ENCODE measurements at regions not wholly inside any gene's neighbourhood (a gene's known extent, or its start where the extent isn't known, plus 50 kb on each side); places are given as distances from the start of the nearest gene placed in this dataset.

GRCh38 chr2:236444187-236444586, 125.4 kb upstream of the ACKR3 start:
- H3K27ac ChIP-seq (ENCODE audit: low read length) = no peak overlapping the region
- peaks cover 0 to 21% of the 10 kb centered on the region in 2 experiments for H3K27me3 ChIP-seq (replicated peaks in 1 of 2; ENCODE audit: control insufficient read depth in 2 of 2, extremely low read depth in 1 of 2, insufficient read depth in 2 of 2, low read length in 1 of 2)
- Mint-ChIP-seq H3K36me3 (no peaks in the 10 kb centered on the region), H3K9me3 (no peaks in the 10 kb centered on the region), H3K27me3 (peaks cover 12 to 15% of the 10 kb centered on the region in 2 donors), H3K4me3 (no peak overlapping the region), H3K27ac (no peak overlapping the region), H3K4me1 (no peaks in the 10 kb centered on the region)
- no peaks in the 10 kb centered on the region for H3K36me3 ChIP-seq (ENCODE audit: control insufficient read depth in 2 of 2, extremely low read depth in 1 of 2, insufficient read depth in 1 of 2, low read length in 1 of 2)
- no peaks in the 10 kb centered on the region for H3K4me1 ChIP-seq (ENCODE audit: control insufficient read depth in 1 of 2, extremely low read depth in 1 of 2, insufficient read depth in 2 of 2, low read length in 2 of 2)
- POLR2A ChIA-PET = no interaction called here
- CTCF ChIA-PET = no interaction called here
- H3K4me3 ChIP-seq (ENCODE audit: control insufficient read depth in 1 of 2, extremely low read depth in 1 of 2, low read length in 1 of 2) = no peak overlapping the region
- 100% methylated on average over 1 of the region's 3 CpGs for WGBS (ENCODE audit: insufficient coverage)
- no peaks in the 10 kb centered on the region for H3K9me3 ChIP-seq
- no peak for ATAC-seq (replicated peaks in 1 of 4)
- DNase-seq = no peak

DNA sequence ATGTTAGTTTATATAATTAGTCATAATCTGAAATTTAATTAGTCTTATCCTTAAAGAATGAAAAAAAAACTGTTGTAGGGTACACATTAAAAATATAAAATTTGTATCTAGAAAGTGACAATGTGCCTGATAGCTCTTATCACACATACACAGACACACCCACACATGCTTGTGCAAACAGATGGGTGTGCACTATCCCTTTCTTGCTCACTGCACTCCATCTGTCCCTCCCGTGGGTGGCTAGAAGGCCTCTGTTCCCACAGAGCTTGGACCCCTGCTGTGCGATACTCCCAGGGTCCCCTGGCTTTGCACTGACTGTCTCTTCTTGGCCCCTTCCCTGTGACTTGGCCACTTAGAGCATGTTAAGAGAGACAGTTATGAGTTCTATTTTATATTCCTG, 123.9 kb upstream of the ACKR3 start:
- Mint-ChIP-seq H3K4me1 (no peaks in the 10 kb centered on the region), H3K9me3 (no peaks in the 10 kb centered on the region), H3K27ac (no peak overlapping the region), H3K4me3 (no peak overlapping the region), H3K36me3 (no peaks in the 10 kb centered on the region), H3K27me3 (peaks cover 13 to 14% of the 10 kb centered on the region in 2 donors)
- no peak overlapping the region for H3K4me3 ChIP-seq (ENCODE audit: control insufficient read depth in 1 of 2, extremely low read depth in 1 of 2, low read length in 1 of 2)
- no CpG with 5 or more reads among the region's 2 CpGs for WGBS (ENCODE audit: insufficient coverage)
- H3K36me3 ChIP-seq (ENCODE audit: control insufficient read depth in 2 of 2, extremely low read depth in 1 of 2, insufficient read depth in 1 of 2, low read length in 1 of 2) = no peaks in the 10 kb centered on the region
- DNase-seq (no peak), ATAC-seq (replicated peaks in 1 of 4) (no peak)
- peaks cover 0 to 23% of the 10 kb centered on the region in 2 experiments for H3K27me3 ChIP-seq (replicated peaks in 1 of 2; ENCODE audit: control insufficient read depth in 2 of 2, extremely low read depth in 1 of 2, insufficient read depth in 2 of 2, low read length in 1 of 2)
- H3K4me1 ChIP-seq (ENCODE audit: control insufficient read depth in 1 of 2, extremely low read depth in 1 of 2, insufficient read depth in 2 of 2, low read length in 2 of 2) = no peaks in the 10 kb centered on the region
- H3K9me3 ChIP-seq = no peaks in the 10 kb centered on the region
- ChIA-PET POLR2A (no interaction called here), CTCF (no interaction called here)
- no peak overlapping the region for H3K27ac ChIP-seq (ENCODE audit: low read length)

DNA sequence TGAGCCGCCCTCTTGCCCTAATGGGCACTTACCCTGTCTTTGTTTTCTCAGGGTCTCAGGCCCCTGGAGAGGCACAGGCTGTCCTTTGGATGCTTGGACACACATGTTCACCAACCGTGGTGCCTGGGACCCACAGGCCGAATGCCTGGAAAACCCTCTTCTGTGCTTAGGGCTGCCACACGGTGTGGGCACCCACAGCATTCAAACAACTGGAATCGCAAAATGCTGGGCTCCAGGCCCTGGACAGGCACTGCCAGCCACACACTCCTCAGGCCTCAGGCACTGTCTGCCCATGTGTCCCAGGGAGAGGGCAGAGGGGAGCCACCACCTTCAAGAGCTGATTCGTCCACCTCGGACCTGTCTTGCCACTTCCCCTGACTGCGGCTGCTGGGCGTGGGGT, 123.1 kb upstream of the ACKR3 start:
- Histone ChIP-seq H3K9me3 (no peaks in the 10 kb centered on the region), H3K4me3 (ENCODE audit: control insufficient read depth in 1 of 2, extremely low read depth in 1 of 2, low read length in 1 of 2) (no peak overlapping the region), H3K27me3 (replicated peaks in 1 of 2; ENCODE audit: control insufficient read depth in 2 of 2, extremely low read depth in 1 of 2, insufficient read depth in 2 of 2, low read length in 1 of 2) (peaks cover 0 to 23% of the 10 kb centered on the region in 2 experiments), H3K4me1 (ENCODE audit: control insufficient read depth in 1 of 2, extremely low read depth in 1 of 2, insufficient read depth in 2 of 2, low read length in 2 of 2) (no peaks in the 10 kb centered on the region), H3K27ac (ENCODE audit: low read length) (no peak overlapping the region), H3K36me3 (ENCODE audit: control insufficient read depth in 2 of 2, extremely low read depth in 1 of 2, insufficient read depth in 1 of 2, low read length in 1 of 2) (no peaks in the 10 kb centered on the region)
- ChIA-PET CTCF (no interaction called here), POLR2A (no interaction called here)
- H3K4me3 Mint-ChIP-seq = no peak overlapping the region
- ATAC-seq (replicated peaks in 1 of 4) (no peak), DNase-seq (no peak)
- no peaks in the 10 kb centered on the region for H3K36me3 Mint-ChIP-seq
- no peak overlapping the region for H3K27ac Mint-ChIP-seq
- no peaks in the 10 kb centered on the region for H3K4me1 Mint-ChIP-seq
- peaks cover 13 to 16% of the 10 kb centered on the region in 2 donors for H3K27me3 Mint-ChIP-seq
- 87% methylated on average over 7 of the region's 9 CpGs for WGBS (ENCODE audit: insufficient coverage)
- no peaks in the 10 kb centered on the region for H3K9me3 Mint-ChIP-seq

- CTCF ChIA-PET = no interaction called here
- DNase-seq (no peak), ATAC-seq (replicated peaks in 1 of 4) (no peak)
- no peak overlapping the region for H3K27ac Mint-ChIP-seq
- no peaks in the 10 kb centered on the region for H3K9me3 Mint-ChIP-seq
- Histone ChIP-seq H3K27me3 (replicated peaks in 1 of 2; ENCODE audit: control insufficient read depth in 2 of 2, extremely low read depth in 1 of 2, insufficient read depth in 2 of 2, low read length in 1 of 2) (peaks cover 0 to 28% of the 10 kb centered on the region in 2 experiments), H3K27ac (ENCODE audit: low read length) (no peak overlapping the region), H3K9me3 (no peaks in the 10 kb centered on the region), H3K4me3 (ENCODE audit: control insufficient read depth in 1 of 2, extremely low read depth in 1 of 2, low read length in 1 of 2) (no peak overlapping the region), H3K4me1 (ENCODE audit: control insufficient read depth in 1 of 2, extremely low read depth in 1 of 2, insufficient read depth in 2 of 2, low read length in 2 of 2) (no peaks in the 10 kb centered on the region), H3K36me3 (ENCODE audit: control insufficient read depth in 2 of 2, extremely low read depth in 1 of 2, insufficient read depth in 1 of 2, low read length in 1 of 2) (no peaks in the 10 kb centered on the region)
- POLR2A ChIA-PET = no interaction called here
- H3K4me1 Mint-ChIP-seq = no peaks in the 10 kb centered on the region
- H3K4me3 Mint-ChIP-seq = no peak overlapping the region
- 71% methylated on average over 14 of the region's 15 CpGs for WGBS (ENCODE audit: insufficient coverage)
- no peaks in the 10 kb centered on the region for H3K36me3 Mint-ChIP-seq
- H3K27me3 Mint-ChIP-seq = peaks cover 13 to 15% of the 10 kb centered on the region in 2 donors
Measured at GRCh38 chr2:236449167-236449761, 120.4 kb upstream of the ACKR3 start.

- ATAC-seq (replicated peaks in 1 of 4) = no peak
- Mint-ChIP-seq H3K4me1 (no peaks in the 10 kb centered on the region), H3K27ac (no peak overlapping the region), H3K4me3 (no peak overlapping the region), H3K36me3 (no peaks in the 10 kb centered on the region), H3K9me3 (peaks cover 0 to 1% (median under 1%) of the 10 kb centered on the region in 3 donors), H3K27me3 (peaks cover 8 to 10% of the 10 kb centered on the region in 2 donors)
- no CpG with 5 or more reads among the region's 3 CpGs for WGBS (ENCODE audit: insufficient coverage)
- CTCF ChIA-PET = no interaction called here
- DNase-seq = no peak
- no peak overlapping the region for H3K4me3 ChIP-seq (ENCODE audit: control insufficient read depth in 1 of 2, extremely low read depth in 1 of 2, low read length in 1 of 2)
- H3K4me1 ChIP-seq (ENCODE audit: control insufficient read depth in 1 of 2, extremely low read depth in 1 of 2, insufficient read depth in 2 of 2, low read length in 2 of 2) = no peaks in the 10 kb centered on the region
- H3K36me3 ChIP-seq (ENCODE audit: control insufficient read depth in 2 of 2, extremely low read depth in 1 of 2, insufficient read depth in 1 of 2, low read length in 1 of 2) = no peaks in the 10 kb centered on the region
- peaks cover 2% of the 10 kb centered on the region for H3K9me3 ChIP-seq
- no peak overlapping the region for H3K27ac ChIP-seq (ENCODE audit: low read length)
- POLR2A ChIA-PET = no interaction called here
- peaks cover 0 to 26% of the 10 kb centered on the region in 2 experiments for H3K27me3 ChIP-seq (replicated peaks in 1 of 2; ENCODE audit: control insufficient read depth in 2 of 2, extremely low read depth in 1 of 2, insufficient read depth in 2 of 2, low read length in 1 of 2)
Measured at GRCh38 chr2:236452238-236452637, 117.4 kb upstream of the ACKR3 start.

GRCh38 chr2:236454076-236454475, 115.5 kb upstream of the ACKR3 start:
- CTCF ChIA-PET = no interaction called here

GRCh38 chr2:236459393-236459792, 110.2 kb upstream of the ACKR3 start:
- peaks cover 3% of the 10 kb centered on the region for H3K9me3 ChIP-seq
- no peaks in the 10 kb centered on the region for H3K36me3 ChIP-seq (ENCODE audit: control insufficient read depth in 2 of 2, extremely low read depth in 1 of 2, insufficient read depth in 1 of 2, low read length in 1 of 2)
- Mint-ChIP-seq H3K4me1 (no peaks in the 10 kb centered on the region), H3K4me3 (no peak overlapping the region), H3K9me3 (peaks cover 4 to 7% (median 7%) of the 10 kb centered on the region in 3 donors), H3K27me3 (peaks cover 4 to 7% of the 10 kb centered on the region in 2 donors), H3K27ac (no peak overlapping the region), H3K36me3 (no peaks in the 10 kb centered on the region)
- no peak for ATAC-seq (replicated peaks in 1 of 4)
- no peak overlapping the region for H3K27ac ChIP-seq (ENCODE audit: low read length)
- H3K4me3 ChIP-seq (ENCODE audit: control insufficient read depth in 1 of 2, extremely low read depth in 1 of 2, low read length in 1 of 2) = no peak overlapping the region
- WGBS (ENCODE audit: insufficient coverage) = no CpG with 5 or more reads among the region's 18 CpGs
- peaks cover 0 to 24% of the 10 kb centered on the region in 2 experiments for H3K27me3 ChIP-seq (replicated peaks in 1 of 2; ENCODE audit: control insufficient read depth in 2 of 2, extremely low read depth in 1 of 2, insufficient read depth in 2 of 2, low read length in 1 of 2)
- no peaks in the 10 kb centered on the region for H3K4me1 ChIP-seq (ENCODE audit: control insufficient read depth in 1 of 2, extremely low read depth in 1 of 2, insufficient read depth in 2 of 2, low read length in 2 of 2)
- no peak for DNase-seq
- ChIA-PET CTCF (no interaction called here), POLR2A (no interaction called here)

More at GRCh38 chr2:236454076-236454475, 115.5 kb upstream of the ACKR3 start:
- WGBS (ENCODE audit: insufficient coverage) = 85% methylated on average over 6 of the region's 10 CpGs
- POLR2A ChIA-PET = no interaction called here
- H3K4me1 ChIP-seq (ENCODE audit: control insufficient read depth in 1 of 2, extremely low read depth in 1 of 2, insufficient read depth in 2 of 2, low read length in 2 of 2) = no peaks in the 10 kb centered on the region
- Mint-ChIP-seq H3K4me3 (no peak overlapping the region), H3K9me3 (peaks cover 4 to 6% (median 4%) of the 10 kb centered on the region in 3 donors), H3K27ac (no peak overlapping the region), H3K27me3 (peaks cover 8 to 14% of the 10 kb centered on the region in 2 donors), H3K4me1 (no peaks in the 10 kb centered on the region), H3K36me3 (no peaks in the 10 kb centered on the region)
- H3K27ac ChIP-seq (ENCODE audit: low read length) = no peak overlapping the region
- ATAC-seq (replicated peaks in 1 of 4) = no peak
- no peak for DNase-seq
- no peaks in the 10 kb centered on the region for H3K36me3 ChIP-seq (ENCODE audit: control insufficient read depth in 2 of 2, extremely low read depth in 1 of 2, insufficient read depth in 1 of 2, low read length in 1 of 2)
- H3K9me3 ChIP-seq = peaks cover 3% of the 10 kb centered on the region
- peaks cover 0 to 24% of the 10 kb centered on the region in 2 experiments for H3K27me3 ChIP-seq (replicated peaks in 1 of 2; ENCODE audit: control insufficient read depth in 2 of 2, extremely low read depth in 1 of 2, insufficient read depth in 2 of 2, low read length in 1 of 2)
- H3K4me3 ChIP-seq (ENCODE audit: control insufficient read depth in 1 of 2, extremely low read depth in 1 of 2, low read length in 1 of 2) = no peak overlapping the region

Measured in T-cell (primary cell).